OCI-LY3 (cell line): ENCODE measurements at regions not wholly inside any gene's neighbourhood (a gene's known extent, or its start where the extent isn't known, plus 50 kb on each side); places are given as distances from the start of the nearest gene placed in this dataset.

ENCODE experiments used
- H2AFZ ChIP-seq: fragments of 200-600, 300-600 bp; shearing (Covaris generic); 2 replicates; pipeline ENCODE4 v1.6.0; 2014; ENCODE audit warnings: antibody characterized with exemption, low read depth, low read length
- H3K27ac ChIP-seq: fragments of 200-600, 300-600 bp; sonication (generic); 2 replicates; pipeline ENCODE4 v1.5.1; 2014; ENCODE audit warnings: mild to moderate bottlenecking, low read length, moderate library complexity, mixed read lengths
- H3K27me3 ChIP-seq: fragments of 200-600, 300-600 bp; sonication (generic); 2 replicates; pipeline ENCODE4 v1.6.1; 2014; ENCODE audit warnings: low read depth, low read length, mixed read lengths
- H3K36me3 ChIP-seq: fragments of 200-600, 300-600 bp; sonication (generic); replicated peaks from 2 replicates; pipeline ENCODE3; 2014; ENCODE audit warnings: low read depth, low read length, mixed read lengths
- H3K4me1 ChIP-seq: fragments of 300-600, 200-600 bp; sonication (generic); 2 replicates; pipeline ENCODE4 v1.6.1; 2014; ENCODE audit warnings: low read length, mixed read lengths
- H3K4me2 ChIP-seq: fragments of 200-600, 300-600 bp; sonication (generic); 2 replicates; pipeline ENCODE4 v1.6.1; 2014; ENCODE audit warnings: low read length, mixed read lengths
- H3K4me3 ChIP-seq: fragments of 300-600, 200-600 bp; sonication (generic); 2 replicates; pipeline ENCODE4 v1.5.1; 2014; ENCODE audit warnings: antibody characterized with exemption, mild to moderate bottlenecking, low read length, moderate library complexity
- H3K79me2 ChIP-seq: fragments of 300-600, 200-600 bp; shearing (Covaris generic); 2 replicates; pipeline ENCODE4 v1.6.1; 2014; ENCODE audit warnings: mild to moderate bottlenecking, low read length, mixed read lengths
- H3K9ac ChIP-seq: fragments of 300-600, 200-600 bp; shearing (Covaris generic); 2 replicates; pipeline ENCODE4 v1.6.0; 2014; ENCODE audit warnings: mild to moderate bottlenecking, low read length, moderate library complexity
- H3K9me3 ChIP-seq: fragments of 200-600, 300-600 bp; shearing (Covaris generic); 2 replicates; pipeline ENCODE4 v1.6.1; 2014; ENCODE audit warnings: low read length, mixed read lengths; ENCODE audit not compliant: insufficient read depth
- H4K20me1 ChIP-seq: fragments of 200-600, 300-600 bp; sonication (generic); 2 replicates; pipeline ENCODE4 v1.6.1; 2016; ENCODE audit warnings: low read length, mixed read lengths; ENCODE audit not compliant: insufficient read depth
- CTCF ChIP-seq: fragments of 200-600, 300-600 bp; sonication (generic); IDR thresholded peaks from 2 replicates; pipeline ENCODE4 v1.5.1; 2014; ENCODE audit warnings: antibody characterized with exemption, low read length, low read depth
- EZH2phosphoT487 ChIP-seq: fragments of 200-600 bp; shearing (Covaris generic); IDR thresholded peaks from 2 replicates; pipeline ENCODE4 v1.6.1; 2018; ENCODE audit warnings: antibody characterized with exemption, mixed run types, low read depth

DNA sequence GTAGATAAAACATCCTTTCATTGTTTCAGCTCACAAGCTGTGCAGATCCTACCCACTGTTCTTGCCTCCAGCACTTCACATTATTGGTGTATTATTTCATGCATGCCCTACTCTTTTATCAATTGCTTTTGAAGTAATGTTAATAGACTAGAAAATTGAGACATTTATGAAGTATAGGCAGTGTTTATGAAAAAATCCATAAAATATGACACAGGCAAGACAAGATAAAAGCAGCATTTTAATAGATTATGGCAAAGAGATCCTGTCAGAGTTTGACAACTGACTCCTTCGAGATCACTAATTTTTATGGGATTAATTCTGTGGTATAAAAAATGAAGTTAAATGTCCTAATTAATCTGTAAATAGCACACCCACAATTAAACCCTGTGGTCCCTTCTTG lies 217.2 kb upstream of the NANOGP8 start:
- Histone ChIP-seq H2AFZ (no peak overlapping the region), H3K36me3 (no peaks in the 10 kb centered on the region), H3K4me1 (peaks cover 20% of the 10 kb centered on the region), H3K79me2 (no peaks in the 10 kb centered on the region), H3K9me3 (no peaks in the 10 kb centered on the region), H3K4me3 (no peak overlapping the region), H3K4me2 (no peak overlapping the region), H3K27ac (no peak overlapping the region), H3K27me3 (no peaks in the 10 kb centered on the region), H3K9ac (no peak overlapping the region), H4K20me1 (no peaks in the 10 kb centered on the region)
- TF ChIP-seq EZH2phosphoT487 (no peak), CTCF (no peak)

DNA sequence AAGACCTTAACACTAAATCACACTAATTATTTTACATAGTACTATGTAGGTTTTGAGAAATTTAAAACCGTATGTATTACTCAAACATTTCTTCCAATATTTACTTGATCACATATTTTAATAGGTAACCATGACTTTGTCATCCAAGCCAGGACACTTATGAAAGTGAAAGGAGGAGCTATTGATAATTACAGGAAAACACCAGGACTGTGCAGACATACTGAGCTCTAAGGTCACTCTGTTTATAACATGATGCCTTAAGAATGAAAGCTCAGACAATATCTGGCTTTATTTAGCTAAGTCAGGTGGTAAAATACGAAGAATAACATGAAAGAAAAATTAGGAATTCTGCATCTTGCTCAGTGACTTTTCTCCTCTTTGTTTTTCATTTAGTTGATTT lies 216.0 kb upstream of the NANOGP8 start:
- H3K4me1 ChIP-seq = peaks cover 19% of the 10 kb centered on the region
- H3K36me3 ChIP-seq = no peaks in the 10 kb centered on the region
- no peak overlapping the region for H3K4me2 ChIP-seq
- no peaks in the 10 kb centered on the region for H3K79me2 ChIP-seq
- H3K9ac ChIP-seq = no peak overlapping the region
- no peak overlapping the region for H2AFZ ChIP-seq
- H3K27me3 ChIP-seq = no peaks in the 10 kb centered on the region
- H3K4me3 ChIP-seq = no peak overlapping the region
- no peak overlapping the region for H3K27ac ChIP-seq
- TF ChIP-seq CTCF = no peak
- no peak for TF ChIP-seq EZH2phosphoT487
- no peaks in the 10 kb centered on the region for H3K9me3 ChIP-seq
- no peaks in the 10 kb centered on the region for H4K20me1 ChIP-seq

- Histone ChIP-seq H3K27ac (no peak overlapping the region), H3K4me2 (no peak overlapping the region), H3K79me2 (no peaks in the 10 kb centered on the region), H2AFZ (no peak overlapping the region), H3K36me3 (no peaks in the 10 kb centered on the region), H3K9me3 (no peaks in the 10 kb centered on the region), H3K4me3 (no peak overlapping the region), H3K4me1 (peaks cover 10% of the 10 kb centered on the region), H3K27me3 (no peaks in the 10 kb centered on the region), H3K9ac (no peak overlapping the region), H4K20me1 (no peaks in the 10 kb centered on the region)
- no peak for TF ChIP-seq EZH2phosphoT487
- TF ChIP-seq CTCF = no peak
Measured at GRCh38 chr15:35299059-35299735, 214.1 kb upstream of the NANOGP8 start.

DNA sequence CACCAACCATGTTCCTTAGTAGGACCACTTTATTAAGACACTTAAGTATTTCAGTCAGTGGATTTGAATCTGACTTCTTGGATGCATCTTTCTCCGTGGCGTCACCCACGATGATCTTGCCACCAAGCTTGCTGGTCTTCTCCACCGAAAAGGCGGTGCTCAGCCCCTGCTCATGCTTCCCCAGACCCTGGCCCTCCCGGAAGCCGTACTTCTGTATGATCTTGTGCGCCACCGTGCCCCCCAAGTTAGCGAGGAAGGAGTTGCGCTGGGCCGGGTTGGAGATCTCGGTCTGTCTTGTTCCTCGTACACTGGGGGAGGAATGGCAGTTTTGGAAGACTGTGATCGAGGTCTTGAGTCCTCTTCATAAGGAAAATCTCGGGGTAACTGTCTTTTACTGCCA lies 213.4 kb upstream of the NANOGP8 start:
- Histone ChIP-seq H3K4me3 (no peak overlapping the region), H3K27ac (no peak overlapping the region)

More for the DNA sequence above, 213.4 kb upstream of the NANOGP8 start:
- H2AFZ ChIP-seq = no peak overlapping the region
- no peaks in the 10 kb centered on the region for H3K9me3 ChIP-seq
- H3K4me2 ChIP-seq = no peak overlapping the region
- peaks cover 10% of the 10 kb centered on the region for H3K4me1 ChIP-seq
- H4K20me1 ChIP-seq = no peaks in the 10 kb centered on the region
- H3K9ac ChIP-seq = no peak overlapping the region
- H3K79me2 ChIP-seq = no peaks in the 10 kb centered on the region
- no peaks in the 10 kb centered on the region for H3K36me3 ChIP-seq
- H3K27me3 ChIP-seq = no peaks in the 10 kb centered on the region
- TF ChIP-seq EZH2phosphoT487 = no peak
- TF ChIP-seq CTCF = no peak
